GM23338 (cell line): ENCODE measurements at regions not wholly inside any gene's neighbourhood (a gene's known extent, or its start where the extent isn't known, plus 50 kb on each side); places are given as distances from the start of the nearest gene placed in this dataset.

Experiments used
- ATAC-seq: fragments of 200-7000 bp; cut with Tn5 transposase; 3 replicates; pipeline ENCODE4 v1.9.1; 2020
- DNase-seq: peaks from one replicate; pipeline ENCODE4 v3.0.0-alpha.2; 2015; ENCODE audit warnings: low spot score
- H2AFZ ChIP-seq: fragments of 200-600 bp; sonication (generic); 2 replicates; pipeline ENCODE4 v1.8.0; 2016; ENCODE audit warnings: antibody characterized with exemption, mild to moderate bottlenecking, moderate library complexity
- H3F3A ChIP-seq: fragments of 200-600 bp; sonication (generic); replicated peaks from 2 replicates; pipeline ENCODE4 v1.8.0; 2017; ENCODE audit warnings: antibody characterized with exemption, mixed run types, low read depth
- H3K27ac ChIP-seq: fragments of 200-600 bp; sonication (generic); 2 replicates; pipeline ENCODE4 v1.6.1; 2016; ENCODE audit warnings: low read depth
- H3K27me3 ChIP-seq: fragments of 200-600 bp; sonication (generic); 2 replicates; pipeline ENCODE4 v1.8.0; 2016; ENCODE audit warnings: mild to moderate bottlenecking, mixed run types, moderate library complexity; ENCODE audit not compliant: insufficient read depth
- H3K36me3 ChIP-seq: fragments of 200-600 bp; sonication (generic); 2 replicates; pipeline ENCODE4 v1.8.0; 2016; ENCODE audit warnings: mild to moderate bottlenecking; ENCODE audit not compliant: insufficient read depth
- H3K4me1 ChIP-seq: fragments of 200-600 bp; sonication (generic); 2 replicates; pipeline ENCODE4 v1.8.0; 2016; ENCODE audit warnings: mild to moderate bottlenecking, moderate library complexity; ENCODE audit not compliant: insufficient read depth
- H3K4me2 ChIP-seq: fragments of 200-600 bp; sonication (generic); 2 replicates; pipeline ENCODE4 v1.7.1; 2017; ENCODE audit warnings: mixed run types
- H3K4me3 ChIP-seq: fragments of 200-600 bp; sonication (generic); 2 replicates; pipeline ENCODE4 v1.6.1; 2016; ENCODE audit warnings: mixed run types
- H3K79me2 ChIP-seq: fragments of 200-600 bp; sonication (generic); replicated peaks from 2 replicates; pipeline ENCODE4 v1.8.0; 2017; ENCODE audit warnings: mild to moderate bottlenecking; ENCODE audit not compliant: insufficient read depth
- H3K9me2 ChIP-seq: fragments of 200-600 bp; sonication (generic); 2 replicates; pipeline ENCODE4 v1.8.0; 2017; ENCODE audit not compliant: insufficient read depth
- H4K20me1 ChIP-seq: fragments of 200-600 bp; sonication (generic); replicated peaks from 2 replicates; pipeline ENCODE4 v1.8.0; 2017; ENCODE audit warnings: mild to moderate bottlenecking; ENCODE audit not compliant: insufficient read depth
- H3K27ac Mint-ChIP-seq: 2 replicates; pipeline ENCODE4 v1.8.0; 2020; ENCODE audit warnings: inconsistent platforms, mild to moderate bottlenecking, moderate library complexity, mixed read lengths
- H3K27me3 Mint-ChIP-seq: 3 replicates; pipeline ENCODE4 v1.8.0; 2022; ENCODE audit warnings: low read depth, mild to moderate bottlenecking, moderate library complexity, mixed read lengths, inconsistent platforms; ENCODE audit not compliant: insufficient read depth, poor library complexity
- H3K36me3 Mint-ChIP-seq: 3 replicates; pipeline ENCODE4 v1.8.0; 2021; ENCODE audit warnings: low read depth, mild to moderate bottlenecking, inconsistent platforms, moderate library complexity, mixed read lengths
- H3K4me1 Mint-ChIP-seq: 3 replicates; pipeline ENCODE4 v1.8.0; 2020; ENCODE audit warnings: mild to moderate bottlenecking, inconsistent platforms, mixed read lengths
- H3K4me3 Mint-ChIP-seq: 3 replicates; pipeline ENCODE4 v1.8.0; 2021; ENCODE audit warnings: moderate library complexity, mild to moderate bottlenecking, inconsistent platforms, mixed read lengths
- H3K9me3 Mint-ChIP-seq: 3 replicates; pipeline ENCODE4 v1.8.0; 2020; ENCODE audit warnings: moderate library complexity, mild to moderate bottlenecking, inconsistent platforms, mixed read lengths
- CREB1 ChIP-seq: fragments of 250-450 bp; sonication (Bioruptor Pico); IDR thresholded peaks from 2 replicates; pipeline ENCODE4 v1.5.0; 2020; ENCODE audit warnings: low read depth, mild to moderate bottlenecking, moderate library complexity
- EZH2phosphoT487 ChIP-seq: fragments of 200-600 bp; sonication (generic); IDR thresholded peaks from one replicate; pipeline ENCODE4 v1.8.1; 2018; ENCODE audit warnings: antibody characterized with exemption; ENCODE audit not compliant: unreplicated experiment
- JUNB ChIP-seq: IDR thresholded peaks from one replicate; pipeline ENCODE4 v1.6.1; 2016; ENCODE audit warnings: antibody characterized with exemption; ENCODE audit not compliant: unreplicated experiment
- NANOG ChIP-seq: IDR thresholded peaks from 2 replicates; pipeline ENCODE4 v1.6.1; 2016; ENCODE audit warnings: antibody characterized with exemption, borderline replicate concordance
- POLR2AphosphoS5 ChIP-seq: IDR thresholded peaks from 2 replicates; pipeline ENCODE4 v1.6.1; 2016; ENCODE audit warnings: antibody characterized with exemption, low read depth
- REST ChIP-seq: IDR thresholded peaks from one replicate; pipeline ENCODE4 v1.6.1; 2018; ENCODE audit warnings: antibody characterized with exemption; ENCODE audit not compliant: unreplicated experiment
- STAT1 ChIP-seq: IDR thresholded peaks from one replicate; pipeline ENCODE4 v1.6.1; 2016; ENCODE audit warnings: antibody characterized with exemption; ENCODE audit not compliant: unreplicated experiment
- ZNF114 ChIP-seq: fragments of 250-450 bp; sonication (Bioruptor Pico); IDR thresholded peaks from 2 replicates; pipeline ENCODE4 v1.5.0; 2020; ENCODE audit warnings: mild to moderate bottlenecking, moderate library complexity
- ZNF331 ChIP-seq: fragments of 250-450 bp; sonication (Bioruptor Pico); IDR thresholded peaks from 2 replicates; pipeline ENCODE4 v1.5.0; 2020; ENCODE audit warnings: low read depth, mild to moderate bottlenecking, moderate library complexity
- TF ChIP-seq, protein P1 (sequence below): IDR thresholded peaks from 2 replicates; pipeline ENCODE4 v1.6.1; 2016; ENCODE audit warnings: antibody characterized with exemption

- TF ChIP-seq CREB1 (CRISPR knock-in tag) (no peak), EZH2phosphoT487 (no peak), ZNF331 (CRISPR knock-in tag) (no peak), NANOG (no peak), REST (no peak), STAT1 (no peak)
- Histone ChIP-seq H3K4me2 (no peak overlapping the region), H2AFZ (no peak overlapping the region), H3K27ac (no peak overlapping the region), H3K4me1 (no peaks in the 10 kb centered on the region), H3K79me2 (no peaks in the 10 kb centered on the region), H3K36me3 (no peaks in the 10 kb centered on the region), H3K4me3 (no peak overlapping the region), H3K9me2 (peaks cover 3% of the 10 kb centered on the region; the same call in 1 of the 2 replicates), H3K27me3 (no peaks in the 10 kb centered on the region), H4K20me1 (no peaks in the 10 kb centered on the region), H3F3A (no peaks in the 10 kb centered on the region)
- H3K27me3 Mint-ChIP-seq: peaks cover 2% of the 10 kb centered on the region
- H3K36me3 Mint-ChIP-seq: no peaks in the 10 kb centered on the region
- ATAC-seq (no peak), DNase-seq (no peak)
- H3K4me3 Mint-ChIP-seq: no peak overlapping the region
- no peaks in the 10 kb centered on the region for H3K9me3 Mint-ChIP-seq
- H3K4me1 Mint-ChIP-seq: no peaks in the 10 kb centered on the region
- no peak overlapping the region for H3K27ac Mint-ChIP-seq
Observed at GRCh38 chr22:44650806-44651205, 51.2 kb upstream of the PRR5 start.

DNA sequence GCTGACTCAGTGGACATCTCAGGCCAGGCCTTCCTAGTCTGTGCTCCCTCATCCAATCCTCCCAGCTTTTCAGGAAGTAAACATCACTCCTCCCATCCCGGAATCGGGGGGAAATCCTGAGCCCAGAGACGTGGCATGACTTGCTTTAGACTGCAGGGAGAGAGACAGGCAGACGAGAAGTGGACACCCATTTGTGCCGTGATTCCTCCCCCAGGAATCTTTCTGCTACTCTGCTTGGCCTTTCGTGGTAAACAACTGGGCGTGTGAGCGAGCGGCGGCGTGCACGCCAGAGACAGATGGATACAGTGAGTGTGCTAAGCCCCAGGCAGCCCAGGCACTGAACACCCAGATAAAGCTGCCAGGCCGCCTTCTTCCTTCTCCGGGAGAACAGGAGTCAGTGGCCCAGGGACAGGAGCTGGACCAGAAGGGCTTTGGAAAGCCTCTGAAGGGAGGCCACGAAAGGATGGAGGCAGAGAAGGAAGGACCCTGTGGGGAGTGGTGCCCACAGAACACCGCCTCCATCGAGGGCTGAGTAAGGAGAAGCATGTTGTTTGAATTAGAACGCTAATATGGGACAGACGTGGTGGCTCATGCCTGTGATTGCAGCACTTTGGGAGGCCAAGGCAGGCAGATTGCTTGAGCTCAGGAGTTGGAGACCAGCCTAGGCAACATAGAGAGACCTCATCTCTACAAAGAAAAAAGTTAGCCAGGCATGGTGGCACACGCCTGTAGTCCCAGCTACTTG is 53.0 kb upstream of the PRR5 start:
- peaks cover 3% of the 10 kb centered on the region; the same call in 2 of the 3 replicates for H3K4me1 Mint-ChIP-seq
- Histone ChIP-seq H3K4me1 (no peaks in the 10 kb centered on the region), H3K4me2 (no peak overlapping the region), H3K79me2 (no peaks in the 10 kb centered on the region), H3F3A (no peaks in the 10 kb centered on the region), H4K20me1 (no peaks in the 10 kb centered on the region), H3K4me3 (no peak overlapping the region), H2AFZ (no peak overlapping the region), H3K27ac (no peak overlapping the region), H3K36me3 (no peaks in the 10 kb centered on the region), H3K9me2 (peaks cover 3% of the 10 kb centered on the region; the same call in 1 of the 2 replicates), H3K27me3 (no peaks in the 10 kb centered on the region)
- DNase-seq (no peak), ATAC-seq (no peak)
- no peaks in the 10 kb centered on the region for H3K36me3 Mint-ChIP-seq
- no peak overlapping the region for H3K4me3 Mint-ChIP-seq
- H3K27ac Mint-ChIP-seq: no peak overlapping the region
- H3K27me3 Mint-ChIP-seq: peaks cover 2% of the 10 kb centered on the region
- TF ChIP-seq REST (no peak), NANOG (no peak), ZNF114 (CRISPR knock-in tag) (no peak), JUNB (no peak), POLR2AphosphoS5 (no peak)
- TF ChIP-seq, protein P1, sequence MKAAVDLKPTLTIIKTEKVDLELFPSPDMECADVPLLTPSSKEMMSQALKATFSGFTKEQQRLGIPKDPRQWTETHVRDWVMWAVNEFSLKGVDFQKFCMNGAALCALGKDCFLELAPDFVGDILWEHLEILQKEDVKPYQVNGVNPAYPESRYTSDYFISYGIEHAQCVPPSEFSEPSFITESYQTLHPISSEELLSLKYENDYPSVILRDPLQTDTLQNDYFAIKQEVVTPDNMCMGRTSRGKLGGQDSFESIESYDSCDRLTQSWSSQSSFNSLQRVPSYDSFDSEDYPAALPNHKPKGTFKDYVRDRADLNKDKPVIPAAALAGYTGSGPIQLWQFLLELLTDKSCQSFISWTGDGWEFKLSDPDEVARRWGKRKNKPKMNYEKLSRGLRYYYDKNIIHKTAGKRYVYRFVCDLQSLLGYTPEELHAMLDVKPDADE: no peak
- H3K9me3 Mint-ChIP-seq: no peaks in the 10 kb centered on the region
